Loucy (cell line): ENCODE measurements at regions not wholly inside any gene's neighbourhood (a gene's known extent, or its start where the extent isn't known, plus 50 kb on each side); places are given as distances from the start of the nearest gene placed in this dataset.

Experiments used
- EZH2phosphoT487 ChIP-seq: fragments of 200-600 bp; IDR thresholded peaks from 2 replicates; pipeline ENCODE4 v1.6.1; 2018; ENCODE audit warnings: antibody characterized with exemption, mild to moderate bottlenecking, moderate library complexity, borderline replicate concordance
- TF ChIP-seq, protein P1 (sequence below): fragments of 200-600 bp; sonication (generic); conservative IDR thresholded peaks from 2 replicates; pipeline ENCODE4 v1.5.1; 2014; ENCODE audit warnings: mild to moderate bottlenecking, antibody characterized with exemption, low read length

GRCh38 chr12:111038077-111038476, 117.7 kb upstream of the MYL2 start:
- TF ChIP-seq, protein P1, sequence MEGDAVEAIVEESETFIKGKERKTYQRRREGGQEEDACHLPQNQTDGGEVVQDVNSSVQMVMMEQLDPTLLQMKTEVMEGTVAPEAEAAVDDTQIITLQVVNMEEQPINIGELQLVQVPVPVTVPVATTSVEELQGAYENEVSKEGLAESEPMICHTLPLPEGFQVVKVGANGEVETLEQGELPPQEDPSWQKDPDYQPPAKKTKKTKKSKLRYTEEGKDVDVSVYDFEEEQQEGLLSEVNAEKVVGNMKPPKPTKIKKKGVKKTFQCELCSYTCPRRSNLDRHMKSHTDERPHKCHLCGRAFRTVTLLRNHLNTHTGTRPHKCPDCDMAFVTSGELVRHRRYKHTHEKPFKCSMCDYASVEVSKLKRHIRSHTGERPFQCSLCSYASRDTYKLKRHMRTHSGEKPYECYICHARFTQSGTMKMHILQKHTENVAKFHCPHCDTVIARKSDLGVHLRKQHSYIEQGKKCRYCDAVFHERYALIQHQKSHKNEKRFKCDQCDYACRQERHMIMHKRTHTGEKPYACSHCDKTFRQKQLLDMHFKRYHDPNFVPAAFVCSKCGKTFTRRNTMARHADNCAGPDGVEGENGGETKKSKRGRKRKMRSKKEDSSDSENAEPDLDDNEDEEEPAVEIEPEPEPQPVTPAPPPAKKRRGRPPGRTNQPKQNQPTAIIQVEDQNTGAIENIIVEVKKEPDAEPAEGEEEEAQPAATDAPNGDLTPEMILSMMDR = no peak
- no peak for TF ChIP-seq EZH2phosphoT487
